Upper lobe of left lung (tissue), 6 donors: ENCODE measurements at regions not wholly inside any gene's neighbourhood (a gene's known extent, or its start where the extent isn't known, plus 50 kb on each side); places are given as distances from the start of the nearest gene placed in this dataset.

Source experiments
- ATAC-seq, 2 donors: fragments of 200-7000 bp; cut with Tn5 transposase; one replicate each; pipeline ENCODE4 v1.9.1; 2022; ENCODE audit warnings: mild to moderate bottlenecking in 2 of 2, moderate library complexity in 2 of 2; ENCODE audit not compliant: low FRiP score in 2 of 2
- DNase-seq, 2 donors: peaks; one replicate each; pipeline ENCODE4 v3.0.0-alpha.2; 2019 to 2020
- H3K27ac ChIP-seq, 4 donors: fragments of 200-600 bp; sonication (generic); one replicate each; pipeline ENCODE4 v1.5.1; 2016 to 2019
- H3K27me3 ChIP-seq, 4 donors: fragments of 200-600 bp; sonication (generic); one replicate each; pipeline ENCODE4 v1.5.1; 2017 to 2019
- H3K36me3 ChIP-seq, 4 donors: fragments of 200-600 bp; sonication (generic); one replicate each; pipeline ENCODE4 v1.5.1; 2016 to 2019
- H3K4me1 ChIP-seq, 4 donors: fragments of 200-600 bp; sonication (generic); one replicate each; pipeline ENCODE4 v1.5.1; 2018 to 2019
- H3K4me3 ChIP-seq, 4 donors: fragments of 200-600 bp; sonication (generic); one replicate each; pipeline ENCODE4 v1.5.1; 2017 to 2019; ENCODE audit warnings: mild to moderate bottlenecking in 2 of 4, moderate library complexity in 1 of 4
- H3K9me3 ChIP-seq, 4 donors: fragments of 200-600 bp; sonication (generic); one replicate each; pipeline ENCODE4 v1.5.1; 2018 to 2019
- EP300 ChIP-seq, 4 donors: sonication (generic); formaldehyde crosslinking; IDR thresholded peaks; one replicate each; pipeline ENCODE4 v1.5.1; 2017; ENCODE audit warnings: antibody characterized with exemption in 4 of 4, control low read depth in 2 of 4
- POLR2A ChIP-seq, 4 donors: fragments of 450-650 bp; IDR thresholded peaks; one replicate each; pipeline ENCODE4 v1.5.1; 2016 to 2017; ENCODE audit warnings: antibody characterized with exemption in 4 of 4, mild to moderate bottlenecking in 2 of 4
- POLR2AphosphoS5 ChIP-seq, 2 donors: sonication (generic); formaldehyde crosslinking; IDR thresholded peaks; one replicate each; pipeline ENCODE4 v1.5.1; 2017; ENCODE audit warnings: antibody characterized with exemption in 2 of 2
- WGBS, 2 donors: methylation state at CpG; one replicate each; pipeline ENCODE4 v1.1.5; 2017 to 2018; 5-methylcytosine and 5-hydroxymethylcytosine counted together
- TF ChIP-seq, protein P1 (sequence below), 6 experiments: fragments of 450-650 bp in 4 of 6; fragments of 200-600 bp in 2 of 6; sonication (generic) in 2 of 6; IDR thresholded peaks; one replicate each; pipeline ENCODE4 v1.5.1; 2016 to 2019; ENCODE audit warnings: antibody characterized with exemption in 6 of 6
- donor health status: DM: no; HTN: no; CAD: no; lungs with moderate emphysema.
- donor health status: DM: no; HTN: yes; CAD: no; lungs with severe emphysema.

DNA sequence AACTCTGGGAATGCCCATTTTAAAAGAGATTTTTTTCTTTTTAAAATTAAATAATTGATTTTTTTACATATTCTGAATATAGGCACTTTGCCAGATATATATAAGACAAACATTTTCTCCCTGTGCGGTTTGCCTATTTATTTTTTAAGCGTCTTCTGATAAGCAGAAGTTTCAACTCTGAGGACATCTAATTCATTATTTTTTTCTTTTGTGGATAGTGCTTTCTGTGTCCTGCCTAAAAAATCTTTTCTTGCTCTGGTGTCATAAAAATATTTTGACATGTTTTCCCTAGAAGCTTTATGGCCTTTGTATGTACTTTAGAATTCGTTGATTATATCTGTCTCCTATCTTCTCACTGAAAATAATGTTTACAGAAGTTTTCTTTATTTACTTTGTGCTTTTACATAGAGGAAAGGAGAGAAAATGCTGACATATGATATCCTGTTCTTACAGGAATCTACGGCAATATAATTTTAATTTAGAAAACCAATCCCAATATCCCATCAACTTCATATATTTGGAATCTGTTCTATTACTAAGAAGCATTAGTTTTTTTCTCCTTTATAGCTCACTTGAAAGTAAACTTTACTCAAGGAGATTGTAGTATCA, 111.9 kb upstream of the EFNA5 start:
- ATAC-seq = no peak
- TF ChIP-seq POLR2A (IDR thresholded peaks at IDR 0.05) (no peak), EP300 (IDR thresholded peaks at IDR 0.05) (no peak), POLR2AphosphoS5 (IDR thresholded peaks at IDR 0.05) (no peak)
- TF ChIP-seq, protein P1, sequence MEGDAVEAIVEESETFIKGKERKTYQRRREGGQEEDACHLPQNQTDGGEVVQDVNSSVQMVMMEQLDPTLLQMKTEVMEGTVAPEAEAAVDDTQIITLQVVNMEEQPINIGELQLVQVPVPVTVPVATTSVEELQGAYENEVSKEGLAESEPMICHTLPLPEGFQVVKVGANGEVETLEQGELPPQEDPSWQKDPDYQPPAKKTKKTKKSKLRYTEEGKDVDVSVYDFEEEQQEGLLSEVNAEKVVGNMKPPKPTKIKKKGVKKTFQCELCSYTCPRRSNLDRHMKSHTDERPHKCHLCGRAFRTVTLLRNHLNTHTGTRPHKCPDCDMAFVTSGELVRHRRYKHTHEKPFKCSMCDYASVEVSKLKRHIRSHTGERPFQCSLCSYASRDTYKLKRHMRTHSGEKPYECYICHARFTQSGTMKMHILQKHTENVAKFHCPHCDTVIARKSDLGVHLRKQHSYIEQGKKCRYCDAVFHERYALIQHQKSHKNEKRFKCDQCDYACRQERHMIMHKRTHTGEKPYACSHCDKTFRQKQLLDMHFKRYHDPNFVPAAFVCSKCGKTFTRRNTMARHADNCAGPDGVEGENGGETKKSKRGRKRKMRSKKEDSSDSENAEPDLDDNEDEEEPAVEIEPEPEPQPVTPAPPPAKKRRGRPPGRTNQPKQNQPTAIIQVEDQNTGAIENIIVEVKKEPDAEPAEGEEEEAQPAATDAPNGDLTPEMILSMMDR (IDR thresholded peaks at IDR 0.05) = no peak
- no peaks in the 10 kb centered on the region for H3K4me1 ChIP-seq
- no peaks in the 10 kb centered on the region for H3K27me3 ChIP-seq
- no peak overlapping the region for H3K4me3 ChIP-seq
- no peak for DNase-seq
- 40 to 54% methylated on average over 4 of the region's 4 CpGs for WGBS, 2 donors
- H3K36me3 ChIP-seq = no peaks in the 10 kb centered on the region
- no peaks in the 10 kb centered on the region for H3K9me3 ChIP-seq
- H3K27ac ChIP-seq = no peak overlapping the region

DNA sequence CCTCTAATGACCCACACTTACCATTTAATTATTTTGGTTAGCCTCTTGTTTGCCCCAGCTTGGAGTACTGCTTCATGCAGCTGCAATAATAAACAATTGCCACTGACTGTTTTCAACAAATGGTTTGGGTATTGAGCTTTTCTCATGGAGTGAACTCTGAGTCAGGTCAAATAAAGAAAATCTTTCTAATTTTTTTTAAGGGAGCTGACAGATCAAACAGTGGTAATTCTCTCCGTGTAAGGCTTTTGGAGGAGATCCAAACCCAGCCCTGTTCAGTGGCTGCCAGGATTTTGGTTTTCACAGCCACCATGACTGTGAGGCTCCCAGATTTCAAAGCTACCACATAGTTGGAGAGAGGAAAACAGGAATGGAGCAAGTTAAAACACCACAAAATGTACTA, 110.7 kb upstream of the EFNA5 start:
- 31 to 33% methylated on average over 1 of the region's 1 CpG for WGBS, 2 donors
- no peak for ATAC-seq
- no peak for TF ChIP-seq POLR2A (IDR thresholded peaks at IDR 0.05)
- TF ChIP-seq POLR2AphosphoS5 (IDR thresholded peaks at IDR 0.05) = no peak
- TF ChIP-seq EP300 (IDR thresholded peaks at IDR 0.05) = no peak
- TF ChIP-seq, protein P1 (IDR thresholded peaks at IDR 0.05) = no peak

DNA sequence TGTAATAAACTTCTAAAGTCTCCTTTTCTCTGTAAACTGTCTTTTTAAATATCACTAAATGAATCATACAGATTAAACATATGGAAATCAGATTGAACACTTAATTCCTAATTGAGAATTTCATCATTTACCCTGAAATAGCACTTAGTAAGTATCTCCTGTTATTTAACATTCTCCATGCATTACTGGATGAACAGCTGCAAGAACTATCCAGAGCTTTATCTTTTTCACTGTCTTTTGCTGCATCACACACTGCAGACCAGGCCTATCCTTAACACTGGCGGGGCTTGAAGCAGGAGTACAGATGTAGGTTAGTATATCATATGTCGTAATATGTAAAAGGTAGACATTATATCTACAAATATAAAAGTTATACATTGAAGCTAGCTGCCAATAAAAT, 108.7 kb upstream of the EFNA5 start:
- 93 to 95% methylated on average over 2 of the region's 2 CpGs for whole genome bisulfite sequencing, 2 donors
- Histone ChIP-seq H3K27me3 (no peaks in the 10 kb centered on the region), H3K4me1 (no peaks in the 10 kb centered on the region), H3K36me3 (no peaks in the 10 kb centered on the region), H3K9me3 (no peaks in the 10 kb centered on the region), H3K4me3 (no peak overlapping the region), H3K27ac (no peak overlapping the region)
- ATAC-seq (no peak), DNase-seq (no peak)
- TF ChIP-seq POLR2AphosphoS5 (IDR thresholded peaks at IDR 0.05) = no peak
- TF ChIP-seq, protein P1 (IDR thresholded peaks at IDR 0.05) = no peak
- no peak for TF ChIP-seq POLR2A (IDR thresholded peaks at IDR 0.05)
- no peak for TF ChIP-seq EP300 (IDR thresholded peaks at IDR 0.05)

More for the DNA sequence above, 110.7 kb upstream of the EFNA5 start:
- H3K27me3 ChIP-seq = no peaks in the 10 kb centered on the region
- H3K4me1 ChIP-seq = no peaks in the 10 kb centered on the region
- H3K4me3 ChIP-seq = no peak overlapping the region
- DNase-seq = no peak
- no peak overlapping the region for H3K27ac ChIP-seq
- no peaks in the 10 kb centered on the region for H3K9me3 ChIP-seq
- H3K36me3 ChIP-seq = no peaks in the 10 kb centered on the region

DNA sequence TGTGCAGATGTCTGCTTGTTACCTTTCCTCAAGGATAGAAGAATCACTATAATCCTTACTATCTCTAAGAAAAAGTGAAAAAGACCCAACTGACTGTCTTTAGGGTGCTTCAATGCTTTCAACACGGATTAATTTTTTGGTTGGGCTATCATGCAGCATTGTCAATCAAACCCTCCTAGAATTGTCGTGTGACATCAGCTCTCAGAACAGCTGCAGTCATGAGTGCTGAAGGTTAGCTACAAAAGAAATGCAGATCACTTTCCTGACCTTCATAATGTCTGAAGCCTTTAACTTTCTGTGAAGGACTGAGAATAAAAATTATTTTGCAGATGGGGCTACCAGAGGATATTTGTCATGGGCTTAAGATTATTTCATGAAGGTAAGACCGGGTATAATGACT, 107.9 kb upstream of the EFNA5 start:
- ATAC-seq = no peak
- Histone ChIP-seq H3K4me1 (no peaks in the 10 kb centered on the region), H3K27me3 (no peaks in the 10 kb centered on the region), H3K36me3 (no peaks in the 10 kb centered on the region), H3K9me3 (no peaks in the 10 kb centered on the region), H3K4me3 (no peak overlapping the region), H3K27ac (no peak overlapping the region)
- TF ChIP-seq EP300 (IDR thresholded peaks at IDR 0.05) (no peak), POLR2AphosphoS5 (IDR thresholded peaks at IDR 0.05) (no peak), POLR2A (IDR thresholded peaks at IDR 0.05) (no peak)
- TF ChIP-seq, protein P1 (IDR thresholded peaks at IDR 0.05) = no peak
- WGBS, 2 donors = 73 to 75% methylated on average over 3 of the region's 3 CpGs
- DNase-seq = no peak
